Sigmoid colon (tissue), 6 donors: ENCODE measurements at regions not wholly inside any gene's neighbourhood (a gene's known extent, or its start where the extent isn't known, plus 50 kb on each side); places are given as distances from the start of the nearest gene placed in this dataset.

Experiments
- DNase-seq: peaks from one replicate; pipeline ENCODE4 v3.0.0-alpha.2; 2019
- H3K27ac ChIP-seq, 4 donors: fragments of 200-600 bp; sonication (generic); one replicate each; pipeline ENCODE4 v1.5.1; 2016 to 2019; ENCODE audit warnings: mild to moderate bottlenecking in 1 of 4
- H3K27me3 ChIP-seq, 3 donors: fragments of 200-600 bp; sonication (generic); one replicate each; pipeline ENCODE4 v1.5.1; 2019; ENCODE audit warnings: mild to moderate bottlenecking in 1 of 3
- H3K36me3 ChIP-seq, 4 donors: fragments of 200-600 bp; sonication (generic); one replicate each; pipeline ENCODE4 v1.5.1; 2016 to 2019
- H3K4me1 ChIP-seq, 4 donors: fragments of 200-600 bp; sonication (generic); one replicate each; pipeline ENCODE4 v1.5.1; 2017 to 2019
- H3K4me3 ChIP-seq, 4 donors: fragments of 200-600 bp; sonication (generic); one replicate each; pipeline ENCODE4 v1.5.1; 2017 to 2019; ENCODE audit warnings: mild to moderate bottlenecking in 2 of 4, moderate library complexity in 1 of 4
- H3K9me3 ChIP-seq, 4 donors: fragments of 200-600 bp in 3 of 4; sonication (generic) in 3 of 4; one replicate each; pipeline versions ENCODE4 v1.5.1 to v1.6.1; 2013 to 2019
- EP300 ChIP-seq, 4 donors: sonication (generic); formaldehyde crosslinking; IDR thresholded peaks; one replicate each; pipeline ENCODE4 v1.6.1; 2017; ENCODE audit warnings: antibody characterized with exemption in 4 of 4
- POLR2A ChIP-seq, 2 donors: fragments of 450-650 bp; IDR thresholded peaks; one replicate each; pipeline ENCODE4 v1.6.1; 2016; ENCODE audit warnings: antibody characterized with exemption in 2 of 2, mild to moderate bottlenecking in 2 of 2, moderate library complexity in 2 of 2
- POLR2AphosphoS5 ChIP-seq, 4 donors: sonication (generic); formaldehyde crosslinking; IDR thresholded peaks; one replicate each; pipeline ENCODE4 v1.6.1; 2017; ENCODE audit warnings: antibody characterized with exemption in 4 of 4
- WGBS, 2 donors: extraction: QIAGEN DNeasy Blood & Tissue Kit; methylation state at CpG; one replicate each; pipeline ENCODE4 v1.1.7; 2013; 5-methylcytosine and 5-hydroxymethylcytosine counted together
- intact Hi-C: fragments of 100-400 bp; cut with DNase I; formaldehyde crosslinking; loops from one replicate; pipeline ENCODE4 v1.15.1; 2023
- TF ChIP-seq, protein P1 (sequence below), 4 experiments: fragments of 450-650 bp in 3 of 4; fragments of 200-600 bp in 1 of 4; IDR thresholded peaks; one replicate each; pipeline ENCODE4 v1.5.1; 2016 to 2019; ENCODE audit warnings: antibody characterized with exemption in 4 of 4, mild to moderate bottlenecking in 3 of 4, moderate library complexity in 2 of 4
- donor health status: healthy with polysubstance abuse.
- donor health status: healthy.

- TF ChIP-seq, protein P1, sequence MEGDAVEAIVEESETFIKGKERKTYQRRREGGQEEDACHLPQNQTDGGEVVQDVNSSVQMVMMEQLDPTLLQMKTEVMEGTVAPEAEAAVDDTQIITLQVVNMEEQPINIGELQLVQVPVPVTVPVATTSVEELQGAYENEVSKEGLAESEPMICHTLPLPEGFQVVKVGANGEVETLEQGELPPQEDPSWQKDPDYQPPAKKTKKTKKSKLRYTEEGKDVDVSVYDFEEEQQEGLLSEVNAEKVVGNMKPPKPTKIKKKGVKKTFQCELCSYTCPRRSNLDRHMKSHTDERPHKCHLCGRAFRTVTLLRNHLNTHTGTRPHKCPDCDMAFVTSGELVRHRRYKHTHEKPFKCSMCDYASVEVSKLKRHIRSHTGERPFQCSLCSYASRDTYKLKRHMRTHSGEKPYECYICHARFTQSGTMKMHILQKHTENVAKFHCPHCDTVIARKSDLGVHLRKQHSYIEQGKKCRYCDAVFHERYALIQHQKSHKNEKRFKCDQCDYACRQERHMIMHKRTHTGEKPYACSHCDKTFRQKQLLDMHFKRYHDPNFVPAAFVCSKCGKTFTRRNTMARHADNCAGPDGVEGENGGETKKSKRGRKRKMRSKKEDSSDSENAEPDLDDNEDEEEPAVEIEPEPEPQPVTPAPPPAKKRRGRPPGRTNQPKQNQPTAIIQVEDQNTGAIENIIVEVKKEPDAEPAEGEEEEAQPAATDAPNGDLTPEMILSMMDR (IDR thresholded peaks at IDR 0.05): no peak
- TF ChIP-seq POLR2A (IDR thresholded peaks at IDR 0.05): no peak
- H3K27ac ChIP-seq: peak overlapping the region in 2 of 4 donors; percentile 17 to 27
- intact Hi-C loops: no loop called here
- DNase-seq: no peak
- H3K4me1 ChIP-seq: peaks cover 0 to 18% (median 15%) of the 10 kb centered on the region in 4 donors
- H3K4me3 ChIP-seq: no peak overlapping the region
- no peaks in the 10 kb centered on the region for H3K9me3 ChIP-seq
- 60 to 68% methylated on average over 3 of the region's 3 CpGs for WGBS, 2 donors
- H3K36me3 ChIP-seq: no peaks in the 10 kb centered on the region
- H3K27me3 ChIP-seq: no peaks in the 10 kb centered on the region
Observed at GRCh38 chr22:25482868-25483639, 81.4 kb upstream of the GRK3 start.

DNA sequence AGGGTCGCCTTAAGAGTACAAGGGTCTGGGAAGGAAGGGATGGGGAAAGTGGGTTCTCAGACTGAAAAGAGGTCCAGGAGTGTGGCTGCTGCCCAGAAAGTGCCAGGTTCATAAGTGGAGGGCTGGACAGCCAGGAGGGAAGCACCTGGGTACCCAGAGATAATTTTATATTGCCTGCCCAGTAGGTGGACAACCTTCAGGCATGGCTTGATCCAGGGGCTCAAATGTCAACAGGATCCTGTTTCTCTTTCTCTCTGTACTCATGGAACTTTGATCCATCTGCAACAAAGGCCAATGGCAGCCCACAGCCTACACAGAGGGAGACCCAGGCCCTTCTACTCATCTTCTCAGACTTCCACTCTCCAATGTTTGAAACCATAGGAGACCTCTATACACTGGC is 80.5 kb upstream of the GRK3 start:
- Histone ChIP-seq H3K27me3 (no peaks in the 10 kb centered on the region), H3K9me3 (no peaks in the 10 kb centered on the region), H3K4me1 (peaks cover 0 to 27% (median 24%) of the 10 kb centered on the region in 4 donors), H3K27ac (peak overlapping the region in 2 of 4 donors; percentile 17 to 22), H3K4me3 (no peak overlapping the region), H3K36me3 (no peaks in the 10 kb centered on the region)
- TF ChIP-seq EP300 (IDR thresholded peaks at IDR 0.05) (no peak), POLR2A (IDR thresholded peaks at IDR 0.05) (no peak), POLR2AphosphoS5 (IDR thresholded peaks at IDR 0.05) (no peak)
- TF ChIP-seq, protein P1 (IDR thresholded peaks at IDR 0.05): no peak
- intact Hi-C loops: no loop called here
- WGBS, 2 donors: 60 to 86% methylated on average over 1 of the region's 1 CpG
- DNase-seq: no peak

DNA sequence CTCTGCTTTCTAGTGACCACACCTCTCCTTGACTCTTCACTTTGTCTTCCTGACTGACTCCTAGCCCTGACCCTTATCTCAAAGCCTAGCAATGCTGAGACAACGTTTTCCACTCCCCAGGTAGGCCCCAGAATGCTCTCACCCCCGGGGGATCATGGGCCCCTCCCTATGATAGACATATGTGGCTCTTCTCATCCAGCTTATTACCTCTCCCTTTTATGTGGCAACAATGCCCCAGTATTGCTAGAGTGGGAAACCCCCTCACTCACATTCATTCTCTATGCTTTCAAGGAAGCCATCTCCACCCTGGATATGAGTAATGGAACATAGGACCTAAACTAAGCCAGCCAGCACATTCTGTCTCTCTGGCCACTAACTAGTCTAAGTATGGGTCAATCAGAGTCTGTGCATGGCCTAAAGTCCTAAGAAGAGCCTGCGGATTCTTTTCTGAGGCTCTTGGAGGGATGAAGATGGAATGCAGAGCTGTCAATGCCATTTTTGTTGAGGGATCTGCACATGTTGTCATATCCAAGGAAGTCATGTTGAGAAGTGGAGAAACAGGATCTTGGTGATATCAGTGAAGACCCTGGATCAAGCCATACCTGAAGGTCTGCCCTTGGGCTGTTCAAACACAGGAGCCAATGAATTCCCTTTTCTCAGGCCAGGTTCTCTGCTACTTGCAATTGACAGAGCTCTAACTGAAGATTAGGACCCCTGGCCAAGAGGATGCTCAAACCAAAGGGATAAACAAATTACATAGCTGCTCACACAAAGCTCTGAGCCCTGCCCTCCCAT is 79.8 kb upstream of the GRK3 start:
- Histone ChIP-seq H3K9me3 (no peaks in the 10 kb centered on the region), H3K36me3 (no peaks in the 10 kb centered on the region), H3K27me3 (no peaks in the 10 kb centered on the region), H3K4me3 (no peak overlapping the region), H3K27ac (no peak overlapping the region), H3K4me1 (peaks cover 0 to 29% (median 25%) of the 10 kb centered on the region in 4 donors)
- no peak for DNase-seq
- TF ChIP-seq, protein P1 (IDR thresholded peaks at IDR 0.05): no peak
- TF ChIP-seq POLR2A (IDR thresholded peaks at IDR 0.05) (no peak), POLR2AphosphoS5 (IDR thresholded peaks at IDR 0.05) (no peak), EP300 (IDR thresholded peaks at IDR 0.05) (no peak)
- WGBS, 2 donors: 65 to 70% methylated on average over 3 of the region's 3 CpGs
- intact Hi-C loops: no loop called here

- intact Hi-C loops: no loop called here
- 89 to 94% methylated on average over 7 of the region's 7 CpGs for WGBS, 2 donors
- H3K9me3 ChIP-seq: no peaks in the 10 kb centered on the region
- H3K36me3 ChIP-seq: no peaks in the 10 kb centered on the region
- DNase-seq: no peak
- no peaks in the 10 kb centered on the region for H3K27me3 ChIP-seq
- no peak overlapping the region for H3K4me3 ChIP-seq
- H3K4me1 ChIP-seq: peaks cover 0 to 29% (median 25%) of the 10 kb centered on the region in 4 donors
- H3K27ac ChIP-seq: no peak overlapping the region
- TF ChIP-seq EP300 (IDR thresholded peaks at IDR 0.05) (no peak), POLR2AphosphoS5 (IDR thresholded peaks at IDR 0.05) (no peak), POLR2A (IDR thresholded peaks at IDR 0.05) (no peak)
- TF ChIP-seq, protein P1 (IDR thresholded peaks at IDR 0.05): no peak
Observed at GRCh38 chr22:25485626-25486545, 78.6 kb upstream of the GRK3 start.
